GM19468 (cell line): ENCODE measurements at regions not wholly inside any gene's neighbourhood (a gene's known extent, or its start where the extent isn't known, plus 50 kb on each side); places are given as distances from the start of the nearest gene placed in this dataset.
"Not testable (repeated sequence)": the region's sequence is repeated elsewhere in the genome, so short reads cannot be mapped to it uniquely, and the experiment has no call there.

Source experiments
- ATAC-seq: cut with Tn5 transposase; IDR thresholded peaks from one replicate; pipeline ENCODE4 v1.9.1; 2021; ENCODE audit warnings: mild to moderate bottlenecking, moderate library complexity, moderate number of reproducible peaks; ENCODE audit not compliant: unreplicated experiment; ENCODE audit errors: extremely low read depth

- no peak for ATAC-seq
These were observed 138.2 kb upstream of the RORB start for GRCh38 chr9:74358959-74359358.

DNA sequence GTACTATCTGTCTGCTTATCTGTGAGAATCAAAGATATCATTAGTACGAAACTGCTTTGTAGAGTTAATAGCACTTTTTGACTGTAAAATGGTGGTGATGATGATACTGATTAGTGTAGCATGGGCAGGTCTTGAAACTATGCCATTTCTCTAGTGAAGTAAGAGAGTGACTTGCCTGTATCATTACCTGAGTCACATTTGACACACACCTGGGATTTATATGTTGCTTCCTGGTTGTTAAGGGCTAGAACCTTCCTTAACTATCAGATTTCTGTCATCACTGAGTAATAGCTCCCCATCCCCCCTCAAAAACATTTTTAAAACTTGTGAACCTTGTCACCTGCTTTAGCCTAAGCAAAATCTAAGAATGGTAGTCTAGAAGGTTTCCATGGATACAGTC, 135.6 kb upstream of the RORB start:
- ATAC-seq, result no peak

DNA sequence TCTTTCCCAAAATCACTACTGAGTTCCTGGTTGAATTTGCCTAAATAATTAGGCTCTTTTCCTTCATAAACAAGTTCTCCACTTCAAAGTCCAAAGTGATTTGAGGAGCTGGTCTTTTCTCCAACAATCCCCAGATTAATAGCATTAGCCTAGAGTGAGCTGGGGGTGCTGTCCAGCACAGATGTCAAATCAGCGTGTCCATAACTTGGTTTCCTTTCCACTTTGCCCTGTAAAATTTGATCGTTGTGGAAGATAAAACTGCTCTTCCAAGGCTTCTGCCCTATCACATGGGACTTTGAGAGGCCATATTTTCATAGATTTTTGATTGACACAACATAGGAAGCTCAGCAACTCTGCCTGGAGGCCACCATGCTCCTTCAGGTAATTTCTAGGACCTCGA, 134.7 kb upstream of the RORB start:
- no peak for ATAC-seq

DNA sequence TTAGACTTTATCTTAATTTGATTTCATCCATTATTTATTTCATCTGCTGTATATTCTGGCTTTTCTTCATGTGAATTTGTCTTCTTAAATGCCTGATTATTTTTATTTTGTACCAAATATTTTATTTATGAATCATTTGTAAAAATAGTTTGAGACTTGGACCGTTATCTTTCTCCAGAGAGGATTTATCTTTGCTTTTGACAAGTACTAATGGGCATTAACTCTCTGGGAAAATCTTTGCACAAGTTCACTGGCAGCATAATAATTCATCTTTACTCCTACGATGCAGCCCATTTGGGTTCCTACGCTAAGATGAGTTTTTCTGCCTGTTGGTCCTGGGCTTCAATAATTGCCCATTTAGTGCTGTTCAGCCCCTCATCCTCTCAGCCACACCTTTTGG, 131.0 kb upstream of the RORB start:
- ATAC-seq, result no peak

DNA sequence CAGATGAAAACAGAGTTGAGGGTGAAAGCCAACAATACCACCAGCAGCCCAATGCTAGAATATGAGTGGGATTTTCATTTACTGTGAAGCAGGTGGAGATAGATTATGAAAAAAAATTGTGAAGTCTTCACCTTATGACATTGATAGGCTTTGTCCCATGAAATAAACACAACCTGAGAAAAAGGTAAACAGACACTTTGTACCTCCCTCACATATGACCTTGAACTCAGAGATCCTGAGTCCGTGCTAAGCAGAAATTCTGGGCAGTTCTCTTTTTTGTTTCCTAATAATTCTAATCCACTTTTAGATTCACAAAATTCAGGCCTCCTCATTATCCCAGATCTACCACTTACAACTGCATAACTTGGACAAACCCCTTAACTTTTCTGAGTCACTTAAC, 127.3 kb upstream of the RORB start:
- ATAC-seq, result no peak

DNA sequence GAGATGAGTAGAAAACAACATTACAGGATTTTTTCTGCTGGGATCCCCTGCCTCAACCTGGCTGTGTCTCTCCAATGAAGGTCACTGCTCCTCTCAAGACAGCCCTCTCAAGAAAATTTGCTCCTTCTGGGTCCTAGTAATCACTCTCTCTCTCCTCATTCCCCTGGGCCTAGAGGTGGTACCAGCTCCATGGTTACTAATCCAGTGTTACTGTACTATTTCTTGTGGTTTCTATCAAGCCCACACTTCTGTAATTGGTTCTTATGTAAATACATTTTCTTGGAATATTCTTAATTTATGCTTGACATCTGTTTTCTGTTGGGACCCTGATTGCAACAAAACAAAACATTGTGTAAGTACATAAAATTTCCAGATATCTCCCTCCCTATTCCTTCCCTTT, 123.8 kb upstream of the RORB start:
- ATAC-seq, result no peak

DNA sequence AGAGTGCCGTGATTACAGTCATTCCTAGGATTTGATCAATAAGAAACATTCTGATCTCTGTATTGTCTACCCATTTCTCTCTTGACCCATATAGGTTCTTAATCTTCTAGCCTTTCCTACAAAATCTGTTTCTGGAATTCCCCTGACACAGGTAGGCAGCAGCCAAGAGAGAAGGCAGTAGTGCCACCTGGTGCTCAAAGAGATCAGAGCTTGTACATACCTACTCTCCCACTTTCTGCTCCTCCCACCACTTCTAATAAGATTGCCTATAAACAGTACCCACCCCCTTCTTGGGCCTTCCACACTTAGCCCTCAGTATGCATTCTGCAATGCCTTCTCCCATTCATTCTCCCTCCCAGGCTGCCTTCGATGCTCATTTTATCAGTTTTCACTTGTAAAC, 117.4 kb upstream of the RORB start:
- no peak for ATAC-seq

DNA sequence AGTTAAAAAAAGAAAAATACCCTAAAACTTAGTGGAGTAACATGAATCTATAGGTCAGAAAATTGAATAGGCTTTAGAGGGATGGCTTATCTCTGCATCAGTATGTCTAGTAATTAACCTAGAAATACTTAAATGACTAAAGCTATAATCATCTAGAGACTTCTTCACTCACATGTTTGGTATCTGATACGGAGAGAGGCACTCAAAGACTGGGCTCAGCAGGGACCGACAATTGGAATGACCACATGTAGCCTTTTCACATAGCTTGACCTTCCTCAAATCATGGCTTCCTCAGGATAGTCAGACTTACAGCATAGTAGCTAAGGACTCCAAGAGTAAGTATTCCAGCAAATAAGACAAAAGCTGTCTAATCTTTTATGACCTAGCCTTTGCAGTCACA, 105.3 kb upstream of the RORB start:
- ATAC-seq, result no peak

DNA sequence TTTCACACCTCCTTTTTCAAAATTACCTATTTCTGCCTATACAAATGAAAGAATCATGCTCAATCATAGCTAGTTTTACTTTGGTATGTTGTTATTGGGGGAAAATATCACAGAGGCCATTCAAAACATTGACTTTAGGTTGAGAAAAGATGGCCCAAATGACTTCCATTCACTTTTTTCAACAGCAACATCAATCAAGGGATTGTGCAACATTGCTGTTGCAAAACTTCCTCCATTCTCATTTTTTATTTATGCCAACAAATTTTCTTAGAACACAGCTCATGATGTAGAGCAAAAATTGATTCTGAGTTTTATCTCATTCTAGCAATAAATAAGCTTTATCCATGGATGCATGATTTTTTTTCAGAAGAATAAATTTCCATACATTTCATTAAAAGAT, 93.6 kb upstream of the RORB start:
- ATAC-seq, result no peak

DNA sequence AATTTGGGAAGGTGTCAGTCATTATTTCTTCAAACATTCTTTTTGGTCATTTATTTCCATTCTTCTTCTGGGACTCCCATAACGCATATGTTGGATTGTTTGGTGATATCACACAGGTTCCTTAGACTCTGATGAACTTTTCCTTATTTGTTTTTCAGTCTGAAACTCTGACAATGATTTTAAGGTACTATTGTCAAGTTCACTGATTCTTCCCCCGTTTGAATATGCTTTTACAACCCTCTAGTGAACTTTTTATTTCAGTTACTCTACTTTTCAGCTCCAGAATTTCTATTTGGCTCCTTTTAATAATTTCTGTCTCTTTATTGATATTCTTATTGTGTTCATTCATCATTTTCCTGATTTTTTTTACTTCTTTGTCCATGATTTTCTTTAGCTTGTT, 92.5 kb upstream of the RORB start:
- no peak for ATAC-seq

- ATAC-seq, result no peak
These were observed 90.0 kb upstream of the RORB start for GRCh38 chr9:74407166-74407565.

- ATAC-seq, result no peak
These were observed 84.7 kb upstream of the RORB start for GRCh38 chr9:74412236-74412979.

- ATAC-seq, result no peak
These were observed 83.3 kb upstream of the RORB start for GRCh38 chr9:74413876-74414275.

DNA sequence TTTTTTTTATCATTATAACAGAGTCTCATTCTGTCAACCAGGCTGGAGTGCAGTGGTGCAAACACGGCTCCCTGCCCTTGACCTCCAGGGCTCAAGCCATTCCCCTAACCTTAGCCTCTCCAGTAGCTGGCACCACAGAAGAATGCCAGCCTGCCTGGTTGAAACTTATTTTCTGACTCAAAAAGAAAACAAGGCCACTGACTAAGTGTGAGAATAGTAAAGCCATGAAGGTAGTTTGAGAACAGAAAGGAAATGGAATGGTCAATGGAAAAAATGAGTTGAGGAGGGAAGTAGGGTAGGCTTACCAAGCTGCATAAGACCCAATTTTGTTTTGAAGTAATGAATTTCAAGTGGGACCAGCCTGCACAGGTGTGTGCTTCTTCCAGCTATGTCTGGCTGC, 82.8 kb upstream of the RORB start:
- ATAC-seq, result no peak

DNA sequence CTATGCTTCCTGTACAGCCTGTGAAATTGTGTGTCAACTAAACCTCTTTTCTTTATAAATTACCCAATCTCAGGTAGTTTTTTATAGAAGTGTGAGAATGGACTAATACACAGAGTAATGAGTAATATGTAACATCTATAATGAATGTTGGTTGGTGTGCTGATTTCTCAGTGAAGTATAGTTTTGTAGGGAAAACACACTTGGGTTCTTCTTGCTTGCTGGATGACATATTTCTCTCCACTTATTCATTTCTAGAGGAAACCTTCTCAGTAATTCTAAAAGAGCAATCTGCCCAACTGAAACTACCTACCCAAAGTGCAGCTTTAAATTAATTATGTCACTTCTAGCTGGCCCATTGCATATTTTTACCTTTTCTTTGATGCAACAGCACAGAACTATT, 81.1 kb upstream of the RORB start:
- no peak for ATAC-seq

GRCh38 chr9:74424488-74424887, 72.6 kb upstream of the RORB start:
- ATAC-seq, result not testable (repeated sequence)

GRCh38 chr9:74431467-74431866, 65.7 kb upstream of the RORB start:
- ATAC-seq, result no peak

- ATAC-seq, result no peak
These were observed 53.9 kb upstream of the RORB start for GRCh38 chr9:74443036-74443750.

- ATAC-seq, result no peak
These were observed 52.8 kb upstream of the RORB start for GRCh38 chr9:74444369-74444768.
